ENCODE measurements at regions not wholly inside any gene's neighbourhood (a gene's known extent, or its start where the extent isn't known, plus 50 kb on each side); places are given as distances from the start of the nearest gene placed in this dataset.

DNA sequence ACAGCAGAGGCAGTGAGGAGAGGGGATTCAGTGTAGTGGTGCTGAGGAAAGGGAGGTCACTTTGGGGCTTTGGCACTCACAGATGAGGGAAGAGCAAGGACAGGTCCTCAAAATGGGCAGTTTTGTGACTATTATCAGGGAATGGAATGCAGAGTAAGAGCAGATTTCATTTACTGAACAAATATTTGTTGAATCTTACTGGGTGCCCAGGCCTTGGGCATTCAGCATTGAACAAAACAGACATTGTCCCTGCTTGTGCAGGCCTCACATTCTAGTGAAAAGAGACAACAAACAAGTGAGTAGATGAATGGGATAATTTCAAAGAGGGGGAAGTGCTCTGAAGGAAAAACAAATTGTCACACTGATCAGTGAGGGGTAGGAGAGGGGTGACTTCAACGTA lies 404.1 kb downstream of the DMRT2 start:
- TF ChIP-seq CTCF (IDR thresholded peaks at IDR 0.05; ENCODE audit: low read length) (no peak), EZH2 (IDR thresholded peaks at IDR 0.05; ENCODE audit: borderline replicate concordance, low read length) (no peak)

Data from OCI-LY1 (cell line).